GM19023 (cell line): ENCODE measurements at regions not wholly inside any gene's neighbourhood (a gene's known extent, or its start where the extent isn't known, plus 50 kb on each side); places are given as distances from the start of the nearest gene placed in this dataset.

Source experiments
- ATAC-seq: cut with Tn5 transposase; IDR thresholded peaks from one replicate; pipeline ENCODE4 v1.9.1; 2021; ENCODE audit warnings: mild to moderate bottlenecking, moderate library complexity; ENCODE audit not compliant: unreplicated experiment

GRCh38 chr14:49994951-49995561, 102.2 kb downstream of the ARF6 start:
- no peak for ATAC-seq

GRCh38 chr14:49997991-49998390, 105.1 kb downstream of the ARF6 start:
- ATAC-seq = no peak

- ATAC-seq = peak; percentile 43
Observed at GRCh38 chr14:49999146-49999761, 106.4 kb downstream of the ARF6 start.

GRCh38 chr14:49999826-50000379, 107.0 kb downstream of the ARF6 start:
- no peak for ATAC-seq

- no peak for ATAC-seq
Observed at GRCh38 chr14:50000380-50001150, 107.7 kb downstream of the ARF6 start.

- ATAC-seq = peak; percentile 34
Observed at GRCh38 chr14:50001151-50001998, 108.5 kb downstream of the ARF6 start.

- no peak for ATAC-seq
Observed at GRCh38 chr14:50001999-50002925, 109.4 kb downstream of the ARF6 start.

- no peak for ATAC-seq
Observed at GRCh38 chr14:50002926-50003212, 110.0 kb downstream of the ARF6 start.

- peak; percentile 42 for ATAC-seq
Observed at GRCh38 chr14:50003213-50004021, 110.5 kb downstream of the ARF6 start.

- no peak for ATAC-seq
Observed at GRCh38 chr14:50006141-50006540, 110.2 kb downstream of the VCPKMT start.

- ATAC-seq = no peak
Observed at GRCh38 chr14:50007123-50007903, 109.1 kb downstream of the VCPKMT start.

GRCh38 chr14:50008562-50008961, 107.8 kb downstream of the VCPKMT start:
- no peak for ATAC-seq

GRCh38 chr14:50008974-50009373, 107.4 kb downstream of the VCPKMT start:
- ATAC-seq = no peak

GRCh38 chr14:50010752-50011151, 105.6 kb downstream of the VCPKMT start:
- ATAC-seq = no peak

GRCh38 chr14:50011242-50011641, 105.1 kb downstream of the VCPKMT start:
- no peak for ATAC-seq

- ATAC-seq = no peak
Observed at GRCh38 chr14:50012644-50013043, 103.7 kb downstream of the VCPKMT start.

- ATAC-seq = no peak
Observed at GRCh38 chr14:50013198-50013918, 103.0 kb downstream of the VCPKMT start.

- no peak for ATAC-seq
Observed at GRCh38 chr14:50013934-50014333, 102.4 kb downstream of the VCPKMT start.
